ENCODE measurements at regions not wholly inside any gene's neighbourhood (a gene's known extent, or its start where the extent isn't known, plus 50 kb on each side); places are given as distances from the start of the nearest gene placed in this dataset.
A peak's percentile ranks its signal among the peaks of the same experiment; 100 is the strongest.
"Not testable (repeated sequence)": the region's sequence is repeated elsewhere in the genome, so short reads cannot be mapped to it uniquely, and the experiment has no call there.

DNA sequence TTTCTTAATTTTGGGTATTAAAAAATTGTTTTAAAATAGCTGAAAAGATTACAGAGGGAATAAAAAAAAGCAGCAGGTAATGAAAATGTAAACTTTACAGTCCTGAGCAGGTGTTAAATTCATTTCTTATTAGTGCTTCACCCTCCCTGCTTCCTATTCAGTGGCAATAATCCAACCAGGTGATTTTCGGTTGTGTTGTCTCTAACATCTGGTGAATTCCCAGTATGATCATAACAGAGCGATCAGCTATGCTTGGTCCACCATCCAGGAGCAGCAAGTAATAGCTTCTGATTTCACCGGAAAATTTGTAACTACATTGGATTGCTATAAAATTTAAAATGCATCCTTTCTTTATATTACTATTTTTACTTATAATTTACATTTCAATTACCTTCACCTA lies 673.1 kb downstream of the SOCS6 start:
- no peak for DNase-seq

DNA sequence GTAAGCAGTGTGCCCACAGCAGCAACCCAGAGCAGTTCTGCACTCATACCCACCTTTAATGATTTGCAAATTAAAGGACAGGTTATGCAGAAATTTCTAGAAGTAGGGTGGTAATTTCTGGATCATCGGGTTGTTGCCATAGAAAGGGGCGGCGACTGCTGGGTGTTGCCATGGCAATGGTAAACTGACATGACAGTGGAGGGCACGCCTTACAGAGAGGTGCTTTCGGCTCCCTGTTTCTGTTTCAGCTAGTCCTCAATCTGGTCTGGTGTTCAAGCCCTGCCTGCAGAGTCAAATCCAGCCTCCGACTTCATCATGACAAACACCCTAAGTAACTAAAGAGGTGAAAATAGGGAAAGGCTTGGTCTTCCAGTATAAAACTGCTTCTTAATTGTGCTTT lies 667.7 kb downstream of the SOCS6 start:
- no peak for DNase-seq

DNA sequence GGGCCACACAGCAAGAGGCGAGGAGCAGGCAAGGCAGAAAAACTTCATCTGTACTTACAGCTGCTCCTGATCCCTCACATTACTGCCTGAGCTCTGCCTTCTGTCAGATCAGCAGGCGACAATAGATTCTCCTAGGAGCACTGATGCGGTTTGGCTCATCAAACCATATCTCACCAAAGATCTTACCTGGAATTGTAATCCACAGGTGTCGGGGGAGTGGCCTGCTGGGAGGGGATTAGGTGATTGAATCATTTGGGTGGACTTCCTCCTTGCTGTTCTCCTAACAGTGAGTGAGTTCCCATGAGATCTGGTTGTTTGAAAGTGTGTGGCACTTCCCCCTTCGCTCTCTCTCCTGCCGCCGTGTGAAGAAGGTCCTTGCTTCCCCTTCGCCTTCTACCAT lies 647.3 kb downstream of the SOCS6 start:
- no peak for DNase-seq

- peak; percentile 72 for DNase-seq
Measured at GRCh38 chr18:70931942-70932814, 643.3 kb downstream of the SOCS6 start.

- no peak for DNase-seq
Measured at GRCh38 chr18:70920840-70921374, 632.1 kb downstream of the SOCS6 start.

- peak; percentile 86 for DNase-seq
Measured at GRCh38 chr18:70907673-70908072, 618.8 kb downstream of the SOCS6 start.

- DNase-seq = no peak
Measured at GRCh38 chr18:70892381-70892780, 603.5 kb downstream of the SOCS6 start.

DNA sequence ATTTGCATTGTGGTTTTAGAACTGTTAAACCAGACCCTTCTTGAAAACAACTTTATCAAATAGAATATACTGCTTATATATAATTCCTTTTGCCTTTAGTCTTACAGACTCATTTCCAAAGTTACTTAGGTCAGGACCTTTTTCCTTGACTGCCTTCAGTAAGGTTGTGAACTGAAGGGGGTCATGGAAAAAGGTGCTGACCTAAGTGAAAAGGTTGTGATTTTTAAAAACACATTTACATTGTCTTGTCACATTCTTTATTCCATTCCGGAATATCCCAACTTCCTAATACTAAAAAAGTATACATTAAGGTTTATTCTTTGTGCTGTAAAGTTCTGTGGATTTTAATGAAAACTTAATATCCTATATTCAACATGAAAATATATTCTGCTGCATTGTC lies 581.4 kb downstream of the SOCS6 start:
- no peak for DNase-seq

- DNase-seq = no peak
Measured at GRCh38 chr18:70848329-70848728, 559.5 kb downstream of the SOCS6 start.

- DNase-seq = no peak
Measured at GRCh38 chr18:70840649-70841048, 551.8 kb downstream of the SOCS6 start.

DNA sequence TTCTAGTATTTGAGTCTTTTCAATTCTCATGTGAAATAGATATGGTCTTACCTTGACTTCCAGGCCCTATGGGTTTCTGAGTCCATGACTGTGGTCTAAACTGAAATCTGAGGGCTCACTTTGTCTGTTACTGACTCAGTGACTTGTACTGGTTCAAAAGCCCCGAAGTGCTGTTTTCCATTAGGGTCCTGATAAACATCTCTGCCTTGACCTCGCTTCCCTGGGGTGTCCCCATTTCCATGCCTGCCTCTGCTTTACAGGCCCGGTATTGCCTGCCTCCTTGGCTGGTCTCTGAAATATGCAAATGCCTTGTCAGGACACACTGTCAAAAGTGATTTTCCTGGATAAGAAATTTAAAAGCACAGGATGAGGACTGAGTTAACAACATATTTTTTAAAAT lies 538.8 kb downstream of the SOCS6 start:
- DNase-seq = no peak

GRCh38 chr18:70826571-70826970 lies 537.7 kb downstream of the SOCS6 start:
- no peak for DNase-seq

GRCh38 chr18:70822691-70823090 lies 533.8 kb downstream of the SOCS6 start:
- DNase-seq = no peak

DNA sequence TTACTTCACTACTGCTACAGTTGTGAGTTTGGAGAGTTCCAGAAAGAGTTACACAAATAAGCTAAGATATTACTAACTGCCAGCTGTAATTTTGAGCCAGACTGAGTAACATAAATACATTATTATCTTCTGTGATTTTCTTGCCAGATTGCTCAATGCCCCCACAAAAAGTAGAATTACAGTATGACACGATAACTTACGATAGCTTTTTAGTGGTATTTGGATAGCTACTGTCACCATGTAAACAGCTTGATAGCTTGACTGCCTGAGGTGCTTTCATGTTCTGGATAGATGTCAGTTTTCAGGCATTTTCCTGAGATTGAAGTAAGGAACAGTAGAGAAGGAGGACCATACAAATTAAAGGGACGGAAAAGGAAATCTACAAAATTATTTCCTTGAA lies 533.3 kb downstream of the SOCS6 start:
- no peak for DNase-seq

- no peak for DNase-seq
Measured at GRCh38 chr18:70808481-70809056, 519.7 kb downstream of the SOCS6 start.

GRCh38 chr18:70781860-70782453 lies 493.1 kb downstream of the SOCS6 start:
- DNase-seq = peak; percentile 86

DNA sequence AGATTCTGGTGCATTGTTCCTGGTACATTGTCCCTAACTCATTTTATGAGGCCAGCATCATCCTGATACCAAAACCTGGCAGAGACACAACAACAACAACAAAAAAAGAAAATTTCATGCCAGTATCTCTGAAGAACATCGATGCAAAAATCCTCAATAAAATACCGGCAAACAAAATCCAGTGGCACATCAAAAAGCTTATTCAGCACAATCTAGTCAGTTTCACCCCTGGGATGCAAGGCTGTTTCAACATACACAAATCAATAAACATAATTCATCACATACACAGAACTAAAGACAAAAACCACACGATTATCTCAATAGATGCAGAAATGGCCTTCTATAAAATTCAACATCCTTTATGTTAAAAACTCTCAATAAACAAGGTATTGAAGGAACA lies 477.4 kb downstream of the SOCS6 start:
- not testable (repeated sequence) for DNase-seq

GRCh38 chr18:70762812-70763211 lies 474.0 kb downstream of the SOCS6 start:
- DNase-seq = no peak

DNA sequence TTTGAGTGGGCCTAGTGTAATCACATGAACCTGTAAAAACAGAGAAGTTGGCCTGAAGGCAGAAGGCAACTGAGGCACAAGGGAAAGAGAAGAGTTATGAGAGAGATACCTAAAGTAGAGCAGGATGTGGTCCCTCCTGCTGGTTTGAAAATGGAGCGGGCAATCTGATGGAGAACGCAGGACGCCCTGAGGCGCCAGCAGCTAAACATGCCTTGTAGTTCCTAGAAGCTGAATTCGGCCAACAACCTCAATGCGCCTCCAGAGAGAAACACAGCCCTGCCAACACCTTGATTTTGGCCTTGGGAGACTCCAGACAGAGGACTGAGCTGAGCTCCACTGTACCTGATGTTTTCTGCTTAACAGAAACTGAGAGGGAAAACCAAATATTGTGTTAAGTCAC lies 469.9 kb downstream of the SOCS6 start:
- DNase-seq = no peak

- DNase-seq = no peak
Measured at GRCh38 chr18:70754486-70754885, 465.6 kb downstream of the SOCS6 start.

DNA sequence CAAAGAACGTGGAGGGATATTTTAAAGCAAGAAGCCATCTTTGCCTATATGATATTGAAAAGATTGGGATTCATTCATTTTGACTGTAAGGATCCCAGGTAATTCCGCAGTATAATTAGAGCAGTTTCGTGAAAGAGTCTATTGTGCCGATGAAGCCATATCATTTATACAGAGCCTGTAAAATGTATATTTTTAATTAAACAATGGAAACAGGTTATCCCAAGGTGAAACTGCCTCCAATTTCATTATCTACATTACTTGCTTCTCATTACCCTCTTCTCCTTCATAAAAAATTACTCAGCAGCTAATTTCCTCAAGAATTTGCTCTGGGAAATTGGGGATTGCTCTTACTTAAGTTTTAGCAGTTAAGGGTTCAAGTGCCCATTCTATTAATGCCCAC lies 444.1 kb downstream of the SOCS6 start:
- no peak for DNase-seq

DNA sequence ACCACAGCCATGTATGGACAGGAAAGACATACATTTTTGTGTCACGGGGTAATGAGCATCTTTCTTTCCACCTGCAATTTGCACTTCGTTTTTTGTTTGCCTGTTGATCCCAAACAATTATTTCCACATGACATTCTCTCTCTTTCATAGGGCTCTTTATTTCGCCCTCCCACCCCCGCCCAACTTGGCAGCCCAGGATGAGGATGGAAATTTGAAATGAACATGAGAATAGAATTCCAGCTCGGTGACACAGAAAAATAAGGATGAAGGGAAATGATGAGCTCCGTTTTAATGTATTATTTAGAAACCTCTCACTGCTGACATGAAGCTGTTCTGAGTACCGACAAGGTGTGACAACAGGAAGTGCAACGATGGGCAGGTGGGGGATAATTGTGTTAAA lies 443.3 kb downstream of the SOCS6 start:
- DNase-seq = peak; percentile 91

DNA sequence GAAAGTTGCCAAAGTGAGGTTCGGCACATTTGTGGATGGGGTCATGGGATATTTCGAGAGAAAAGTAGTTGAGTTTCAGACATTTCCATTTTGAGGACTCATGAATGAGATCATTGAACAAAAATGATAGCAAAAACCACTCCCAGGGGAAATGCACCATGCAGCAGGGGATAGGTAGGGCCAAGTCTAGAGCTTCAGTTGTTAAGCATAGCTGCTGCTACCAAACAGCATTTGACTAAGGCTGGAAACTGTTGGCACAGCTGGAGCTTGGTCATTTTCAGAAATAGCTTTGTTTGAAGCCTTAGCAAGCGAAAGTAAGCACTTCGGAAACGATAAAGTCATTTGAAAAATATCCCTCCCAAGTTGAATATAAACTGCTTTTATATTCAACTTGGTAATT lies 431.8 kb downstream of the SOCS6 start:
- DNase-seq = no peak

DNA sequence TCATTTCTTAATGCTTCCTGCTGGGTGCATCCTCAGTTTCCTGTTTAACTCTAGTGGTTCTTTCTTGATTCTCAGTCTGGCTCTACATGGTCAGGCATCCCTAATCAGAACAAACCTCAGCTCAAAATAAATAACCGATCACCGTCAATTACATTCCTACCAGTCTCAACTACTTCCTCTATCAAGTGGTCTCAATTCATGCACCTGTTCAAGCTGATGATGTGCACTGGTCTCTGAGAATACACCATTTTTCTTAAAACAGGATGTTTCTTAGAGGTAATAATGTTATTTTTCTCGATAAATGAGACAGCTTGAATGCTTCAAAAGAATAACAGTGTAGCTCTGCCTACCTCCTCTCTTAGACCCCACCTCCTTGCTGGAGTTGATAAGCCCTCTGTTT lies 420.9 kb downstream of the SOCS6 start:
- no peak for DNase-seq

Measured in NCI-H748 treated with DMSO at 0.1 percent for 48 hours (cell line).